Renal cortical epithelial cell (primary cell): ENCODE measurements at regions not wholly inside any gene's neighbourhood (a gene's known extent, or its start where the extent isn't known, plus 50 kb on each side); places are given as distances from the start of the nearest gene placed in this dataset.

Experiments used
- DNase-seq: peaks from one replicate; pipeline ENCODE4 v3.0.0-alpha.2; 2011; ENCODE audit warnings: low read depth

- no peak for DNase-seq
These were observed 100.0 kb upstream of the HDAC4 start for GRCh38 chr2:239500574-239501550.

- no peak for DNase-seq
These were observed 99.1 kb upstream of the HDAC4 start for GRCh38 chr2:239499726-239500573.

GRCh38 chr2:239498981-239499634 is 98.3 kb upstream of the HDAC4 start:
- DNase-seq = no peak

GRCh38 chr2:239498576-239498975 is 97.8 kb upstream of the HDAC4 start:
- DNase-seq = no peak

- DNase-seq = no peak
These were observed 95.9 kb upstream of the HDAC4 start for GRCh38 chr2:239496700-239497099.

GRCh38 chr2:239495791-239496233 is 95.0 kb upstream of the HDAC4 start:
- no peak for DNase-seq

GRCh38 chr2:239495175-239495574 is 94.4 kb upstream of the HDAC4 start:
- no peak for DNase-seq

GRCh38 chr2:239494578-239494977 is 93.8 kb upstream of the HDAC4 start:
- no peak for DNase-seq

GRCh38 chr2:239489481-239489880 is 88.7 kb upstream of the HDAC4 start:
- no peak for DNase-seq

GRCh38 chr2:239488125-239488524 is 87.3 kb upstream of the HDAC4 start:
- no peak for DNase-seq

GRCh38 chr2:239487272-239487671 is 86.5 kb upstream of the HDAC4 start:
- no peak for DNase-seq

- no peak for DNase-seq
These were observed 84.8 kb upstream of the HDAC4 start for GRCh38 chr2:239485622-239486021.

- DNase-seq = no peak
These were observed 83.9 kb upstream of the HDAC4 start for GRCh38 chr2:239484571-239485355.

GRCh38 chr2:239482778-239483712 is 82.2 kb upstream of the HDAC4 start:
- DNase-seq = no peak

GRCh38 chr2:239479471-239479870 is 78.7 kb upstream of the HDAC4 start:
- DNase-seq = no peak

- no peak for DNase-seq
These were observed 76.8 kb upstream of the HDAC4 start for GRCh38 chr2:239477591-239477990.

GRCh38 chr2:239476757-239477585 is 76.2 kb upstream of the HDAC4 start:
- no peak for DNase-seq

- no peak for DNase-seq
These were observed 75.4 kb upstream of the HDAC4 start for GRCh38 chr2:239476029-239476756.
